Right ventricle myocardium inferior (tissue), 1 donor: ENCODE measurements at regions not wholly inside any gene's neighbourhood (a gene's known extent, or its start where the extent isn't known, plus 50 kb on each side); places are given as distances from the start of the nearest gene placed in this dataset.
A peak's percentile ranks its signal among the peaks of the same experiment; 100 is the strongest.
"Not testable (repeated sequence)": the region's sequence is repeated elsewhere in the genome, so short reads cannot be mapped to it uniquely, and the experiment has no call there.

Source experiments
- ATAC-seq: fragments of 200-7000 bp; cut with Tn5 transposase; one replicate; pipeline ENCODE4 v1.9.1; 2020; ENCODE audit warnings: mild to moderate bottlenecking, moderate library complexity
- DNase-seq: peaks from one replicate; pipeline ENCODE4 v3.0.0; 2021; ENCODE audit errors: missing footprints
- intact Hi-C: fragments of 100-400 bp; cut with DNase I; formaldehyde crosslinking; loops from one replicate; pipeline ENCODE4 v1.11.0; 2022
- donor health status: DM: no; HTN: yes; CAD: no; lungs with severe emphysema.

- intact Hi-C loops, DNase-seq, ATAC-seq: not testable (repeated sequence)
Observed at GRCh38 chr10:46733635-46734261, 154.8 kb downstream of the SYT15 start.

- DNase-seq, intact Hi-C loops, ATAC-seq: not testable (repeated sequence)
Observed at GRCh38 chr10:46734262-46734642, 155.3 kb downstream of the SYT15 start.

GRCh38 chr10:46739919-46740318, 161.0 kb downstream of the SYT15 start:
- DNase-seq, intact Hi-C loops, ATAC-seq: not testable (repeated sequence)

GRCh38 chr10:46740368-46740767, 161.4 kb downstream of the SYT15 start:
- ATAC-seq, intact Hi-C loops, DNase-seq: not testable (repeated sequence)

GRCh38 chr10:46749003-46749402, 162.2 kb upstream of the PTPN20 start:
- intact Hi-C loops, DNase-seq, ATAC-seq: not testable (repeated sequence)

GRCh38 chr10:46749470-46749869, 161.8 kb upstream of the PTPN20 start:
- DNase-seq, intact Hi-C loops, ATAC-seq: not testable (repeated sequence)

- intact Hi-C loops, ATAC-seq, DNase-seq: not testable (repeated sequence)
Observed at GRCh38 chr10:46753763-46754162, 157.5 kb upstream of the PTPN20 start.

- ATAC-seq, DNase-seq, intact Hi-C loops: not testable (repeated sequence)
Observed at GRCh38 chr10:46761471-46761870, 149.8 kb upstream of the PTPN20 start.

GRCh38 chr10:46768515-46769291, 142.5 kb upstream of the PTPN20 start:
- intact Hi-C loops, DNase-seq, ATAC-seq: not testable (repeated sequence)

- DNase-seq, intact Hi-C loops: not testable (repeated sequence)
Observed at GRCh38 chr10:46773178-46773896, 137.9 kb upstream of the PTPN20 start.

GRCh38 chr10:46773897-46774236, 137.4 kb upstream of the PTPN20 start:
- not testable (repeated sequence) for DNase-seq

More at GRCh38 chr10:46773178-46773896, 137.9 kb upstream of the PTPN20 start:
- ATAC-seq: not testable (repeated sequence)

GRCh38 chr10:46774366-46774765, 136.9 kb upstream of the PTPN20 start:
- intact Hi-C loops, DNase-seq, ATAC-seq: not testable (repeated sequence)

More at GRCh38 chr10:46773897-46774236, 137.4 kb upstream of the PTPN20 start:
- ATAC-seq, intact Hi-C loops: not testable (repeated sequence)

GRCh38 chr10:46774945-46775667, 136.1 kb upstream of the PTPN20 start:
- DNase-seq, ATAC-seq, intact Hi-C loops: not testable (repeated sequence)

- DNase-seq, intact Hi-C loops, ATAC-seq: not testable (repeated sequence)
Observed at GRCh38 chr10:46775668-46776059, 135.6 kb upstream of the PTPN20 start.

- DNase-seq: peak; percentile 73
- ATAC-seq, intact Hi-C loops: not testable (repeated sequence)
Observed at GRCh38 chr10:46779571-46779970, 131.7 kb upstream of the PTPN20 start.

- ATAC-seq, DNase-seq, intact Hi-C loops: not testable (repeated sequence)
Observed at GRCh38 chr10:46780164-46780563, 131.1 kb upstream of the PTPN20 start.

- ATAC-seq, intact Hi-C loops, DNase-seq: not testable (repeated sequence)
Observed at GRCh38 chr10:46781001-46781400, 130.2 kb upstream of the PTPN20 start.
